HPDE6-E6E7 (cell line): ENCODE measurements at regions not wholly inside any gene's neighbourhood (a gene's known extent, or its start where the extent isn't known, plus 50 kb on each side); places are given as distances from the start of the nearest gene placed in this dataset.
"Not testable (repeated sequence)": the region's sequence is repeated elsewhere in the genome, so short reads cannot be mapped to it uniquely, and the experiment has no call there.

Experiments used
- DNase-seq: peaks from one replicate; pipeline ENCODE4 v3.0.0; 2011; ENCODE audit warnings: missing footprints; ENCODE audit errors: extremely low spot score

- no peak for DNase-seq
These were observed 149.3 kb downstream of the RPLP1 start for GRCh38 chr15:69601711-69602504.

DNA sequence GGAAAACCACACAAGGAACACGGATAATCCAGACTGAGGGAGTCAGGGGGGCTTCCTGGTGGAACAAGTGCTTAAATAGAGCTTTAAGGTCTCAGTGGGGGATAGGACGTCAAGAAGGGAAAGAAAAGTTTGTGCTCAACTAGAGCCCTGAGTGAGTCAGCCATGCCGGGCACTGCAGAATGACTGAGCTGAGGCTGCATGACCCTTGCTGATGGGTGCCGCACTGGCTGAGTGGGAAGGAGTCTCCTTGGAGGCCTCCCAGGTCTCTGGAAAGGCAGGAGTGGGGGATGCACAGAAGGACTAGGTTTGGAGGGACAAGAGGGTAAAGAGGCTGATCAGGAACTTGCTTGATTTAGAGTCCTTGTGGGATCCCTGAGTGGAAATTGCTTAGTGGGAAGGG, 150.3 kb downstream of the RPLP1 start:
- no peak for DNase-seq

DNA sequence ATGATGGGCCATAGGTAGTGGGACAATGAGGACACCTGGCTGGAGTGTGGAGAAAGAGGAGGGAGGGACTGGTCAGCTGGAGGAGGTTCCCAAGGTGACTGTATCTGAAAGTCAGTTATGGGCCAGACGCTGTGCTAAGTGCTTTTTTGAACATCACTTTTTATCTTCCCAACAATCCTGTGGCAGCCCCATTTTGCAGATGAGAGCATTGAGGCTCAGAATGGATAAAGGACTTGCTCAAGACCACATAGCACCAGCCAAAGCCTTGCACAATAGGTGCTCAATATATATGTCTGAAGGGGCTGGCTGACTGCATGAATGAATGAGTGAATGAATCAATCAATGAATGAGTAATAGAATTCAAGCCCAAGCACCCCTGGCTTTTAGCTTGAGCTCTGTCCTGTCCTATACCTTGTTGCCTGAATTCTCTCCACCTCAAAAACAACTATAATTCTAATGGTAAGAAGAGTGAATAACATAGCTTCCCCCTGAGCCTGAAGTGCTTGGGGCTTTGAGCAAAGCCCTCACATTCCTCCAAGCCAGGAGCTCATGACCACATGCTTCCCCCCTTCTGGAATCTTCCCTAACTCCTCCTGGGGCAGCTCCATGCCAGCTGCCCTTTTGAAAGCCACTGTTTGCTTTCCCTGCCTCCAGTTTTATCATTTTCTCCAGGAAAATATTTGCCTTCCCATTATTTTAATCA, 150.9 kb downstream of the RPLP1 start:
- no peak for DNase-seq

- DNase-seq: no peak
These were observed 151.4 kb downstream of the RPLP1 start for GRCh38 chr15:69604072-69604411.

DNA sequence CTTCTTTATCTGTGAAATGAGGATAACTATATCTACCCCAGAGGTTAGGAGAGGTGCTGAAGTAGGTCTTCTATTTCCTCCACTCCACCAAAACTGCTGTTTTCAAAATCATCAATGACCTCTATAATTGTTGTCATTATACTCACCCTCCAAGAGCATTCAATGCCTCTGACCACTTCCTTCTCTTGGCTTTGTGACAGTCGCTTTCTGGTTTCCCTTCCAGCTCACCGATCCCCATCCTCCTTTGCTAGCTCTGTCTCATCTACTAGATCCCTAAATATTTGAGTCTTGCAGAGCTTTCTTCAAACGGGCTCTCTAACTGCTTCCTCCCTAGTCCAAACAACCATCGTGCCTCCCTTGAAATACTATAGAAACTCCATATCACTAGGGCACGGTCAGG, 153.5 kb downstream of the RPLP1 start:
- no peak for DNase-seq

GRCh38 chr15:69606921-69607500, 154.4 kb downstream of the RPLP1 start:
- no peak for DNase-seq

- no peak for DNase-seq
These were observed 156.0 kb downstream of the RPLP1 start for GRCh38 chr15:69608661-69609060.

DNA sequence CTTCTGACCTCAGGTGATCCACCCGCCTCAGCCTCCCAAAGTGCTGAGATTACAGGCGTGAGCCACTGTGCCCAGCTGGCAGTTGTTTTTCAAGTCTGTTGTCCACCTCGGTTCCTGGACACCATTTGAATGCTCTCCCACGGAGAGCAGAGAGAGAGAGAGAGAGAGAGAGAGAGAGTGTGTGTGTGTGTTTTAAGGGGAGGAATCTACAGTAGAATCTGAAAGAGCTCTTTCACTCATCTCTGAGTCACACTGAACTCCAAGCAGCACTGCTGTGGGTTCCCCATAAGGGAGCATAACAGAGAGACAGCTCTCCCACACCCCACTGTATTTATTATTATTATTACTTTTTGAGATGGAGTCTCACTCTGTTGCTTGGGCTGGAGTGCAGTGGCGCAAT, 156.6 kb downstream of the RPLP1 start:
- DNase-seq: no peak

GRCh38 chr15:69609776-69610175, 157.2 kb downstream of the RPLP1 start:
- DNase-seq: no peak

DNA sequence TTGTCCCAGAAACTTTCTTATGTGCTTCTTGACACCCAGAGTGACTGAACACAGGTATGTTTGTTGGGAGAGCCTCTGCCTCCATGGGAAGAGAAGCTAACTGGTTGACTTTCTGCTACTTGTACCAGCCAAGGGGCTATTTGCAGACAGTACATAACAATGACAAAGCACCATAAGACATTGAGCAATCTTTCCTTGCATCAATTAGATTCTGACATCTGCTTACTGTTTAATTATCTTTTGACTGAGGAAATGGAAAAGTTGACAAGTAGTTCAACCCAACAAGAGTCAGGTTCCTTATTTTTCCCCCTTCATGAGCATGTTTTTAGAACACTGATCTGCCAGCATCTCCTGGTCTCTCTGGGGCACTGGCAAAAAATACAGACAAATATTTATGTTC, 157.7 kb downstream of the RPLP1 start:
- DNase-seq: no peak

GRCh38 chr15:69610858-69611257, 158.2 kb downstream of the RPLP1 start:
- no peak for DNase-seq

- no peak for DNase-seq
These were observed 159.5 kb downstream of the RPLP1 start for GRCh38 chr15:69612112-69612511.

DNA sequence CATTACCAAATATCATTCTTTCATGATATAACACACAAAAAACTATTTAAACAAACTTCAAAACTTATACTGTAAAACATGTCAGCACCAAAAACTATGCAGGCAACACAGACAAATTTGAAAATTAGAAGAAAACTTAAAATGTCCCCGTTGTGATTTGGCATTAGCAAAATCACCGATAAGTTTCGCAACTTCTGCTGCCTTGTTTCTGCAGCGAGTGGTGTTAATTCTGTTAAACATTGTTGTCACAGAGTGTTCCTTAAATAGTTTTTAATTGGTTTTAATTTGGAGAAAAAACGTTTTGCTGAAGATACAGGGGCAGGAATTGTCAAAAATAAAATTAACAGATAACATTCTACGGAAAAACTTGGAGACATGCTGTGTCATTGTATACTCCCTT, 160.6 kb downstream of the RPLP1 start:
- no peak for DNase-seq

DNA sequence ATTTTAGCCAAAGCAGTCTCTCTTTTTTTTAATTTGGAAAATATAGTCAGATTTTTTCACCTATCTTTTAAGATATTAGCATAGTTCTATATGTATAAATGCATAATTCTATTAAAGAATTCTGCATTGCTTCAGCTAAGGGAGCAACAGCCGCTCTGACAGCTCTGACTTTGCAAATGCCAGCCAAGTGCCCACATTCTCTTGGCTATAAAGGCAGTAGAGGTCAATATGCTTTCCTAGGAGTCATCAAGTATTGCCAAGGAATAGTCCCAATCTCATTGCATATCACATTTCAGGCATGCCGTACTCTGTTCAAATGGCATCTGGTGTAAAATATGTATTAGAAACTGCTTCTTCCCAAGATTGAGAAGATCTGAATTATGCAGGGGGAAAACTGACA, 161.4 kb downstream of the RPLP1 start:
- DNase-seq: no peak

DNA sequence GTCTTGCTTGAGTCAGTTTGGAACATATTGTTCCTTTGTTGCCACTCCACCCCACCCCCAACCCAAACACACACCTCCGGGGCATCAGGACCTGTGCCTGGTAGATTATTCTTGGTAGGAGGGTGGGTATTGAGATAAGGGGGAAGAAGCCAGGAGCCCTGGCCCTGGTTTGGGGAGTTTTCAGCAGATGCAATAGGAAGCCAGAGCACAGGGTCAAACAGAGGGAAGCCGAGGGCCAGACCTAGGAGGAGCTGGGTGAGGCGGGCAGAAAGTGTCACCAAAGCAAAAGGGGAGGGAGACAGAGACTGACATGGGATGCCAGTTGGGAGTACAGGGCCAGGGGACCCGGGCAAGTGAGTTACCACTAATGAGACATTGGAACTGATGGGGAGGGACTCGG, 163.1 kb downstream of the RPLP1 start:
- no peak for DNase-seq

GRCh38 chr15:69616558-69616957, 163.9 kb downstream of the RPLP1 start:
- DNase-seq: no peak

GRCh38 chr15:69617144-69617543, 164.5 kb downstream of the RPLP1 start:
- DNase-seq: not testable (repeated sequence)

DNA sequence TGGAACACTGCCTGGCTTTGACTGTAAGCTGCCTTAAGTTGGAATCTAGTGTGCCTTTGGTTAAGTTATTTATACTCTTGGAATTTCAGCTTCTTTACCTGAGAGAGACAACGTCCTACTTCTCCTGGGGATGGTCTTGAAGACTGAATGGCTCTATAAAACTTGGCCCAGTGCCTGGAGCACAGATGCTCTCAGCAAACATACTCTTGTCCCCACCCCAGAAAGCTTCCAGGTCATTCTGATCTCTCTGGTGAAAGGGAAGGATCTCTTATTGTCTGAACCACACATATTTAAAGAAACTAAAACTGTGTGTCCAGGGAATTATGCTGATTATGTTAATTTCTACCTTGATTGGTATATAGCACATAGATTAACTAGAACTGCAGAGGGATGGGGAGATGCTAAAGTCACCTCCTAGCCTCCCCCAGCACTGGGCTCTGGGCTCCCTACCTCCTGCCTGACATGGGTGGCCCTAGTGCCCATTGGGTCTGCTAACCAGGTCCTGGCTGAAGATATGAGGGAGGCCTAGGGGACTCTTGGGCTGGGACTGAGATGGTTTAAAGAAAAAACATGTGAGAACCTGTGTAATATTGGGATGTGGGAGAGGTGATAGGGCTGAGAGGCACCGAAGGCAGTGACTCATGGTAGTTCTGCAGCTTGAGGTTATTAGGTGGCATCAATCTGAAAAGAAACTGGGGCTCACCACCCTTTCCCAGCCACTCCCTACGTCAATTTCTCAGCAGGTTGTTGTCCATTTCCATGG, 171.0 kb downstream of the RPLP1 start:
- DNase-seq: peak; percentile 42

DNA sequence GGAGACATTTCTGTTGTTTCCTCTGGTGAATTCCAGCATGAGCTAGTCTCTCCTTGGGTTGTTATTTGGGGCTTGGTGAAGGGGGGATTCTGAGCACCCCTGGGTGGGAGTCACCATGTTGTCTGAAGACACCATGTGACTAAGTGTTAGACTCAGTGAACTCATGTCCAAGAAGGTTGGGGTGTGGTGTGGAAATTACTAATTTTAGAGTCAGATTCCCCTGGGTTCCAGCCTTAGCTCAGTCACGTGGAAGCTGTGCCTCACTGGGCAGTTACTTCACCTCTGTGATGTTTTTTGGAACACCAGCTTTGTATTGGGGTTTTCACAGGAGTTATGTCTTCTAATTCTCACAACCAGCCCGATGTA, 171.5 kb downstream of the RPLP1 start:
- DNase-seq: no peak

DNA sequence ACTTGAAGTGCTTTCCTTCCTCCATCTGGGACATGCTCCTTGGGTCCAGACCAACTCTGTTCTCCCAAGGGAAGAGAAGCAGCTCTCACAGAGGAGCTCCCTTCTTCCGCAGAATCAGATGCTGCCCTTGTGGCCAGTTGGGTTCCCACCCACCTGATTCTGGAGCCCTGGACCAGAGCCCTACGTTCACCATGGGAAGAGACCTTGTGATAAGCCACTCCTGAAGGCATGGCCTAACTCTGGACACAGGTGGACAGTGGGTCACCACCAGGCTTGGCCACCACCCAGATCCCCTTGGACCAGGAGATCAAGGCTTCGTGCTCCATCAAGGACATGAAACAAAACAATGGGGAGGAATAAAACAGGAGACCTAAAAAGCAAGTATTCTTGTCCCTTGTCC, 172.2 kb downstream of the RPLP1 start:
- DNase-seq: no peak

DNA sequence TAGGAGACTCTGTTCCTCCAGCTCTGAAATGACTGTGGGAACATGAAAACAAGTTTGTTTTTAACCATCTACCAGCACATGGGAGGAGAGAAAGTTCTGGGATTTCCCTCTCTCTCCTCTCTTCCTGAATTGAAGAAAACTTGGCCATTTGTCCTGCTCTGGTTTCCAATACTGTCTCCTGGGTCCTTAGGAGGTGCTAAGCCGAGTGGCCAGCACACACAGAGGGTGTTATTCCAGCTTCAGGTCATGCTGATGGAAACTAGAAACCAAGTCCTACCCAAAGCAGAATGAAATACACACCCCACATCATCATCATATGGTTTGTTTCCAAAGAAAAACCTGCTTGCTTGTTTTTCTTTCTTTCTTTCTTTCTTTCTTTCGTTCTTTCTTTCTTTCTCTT, 172.7 kb downstream of the RPLP1 start:
- DNase-seq: no peak
